ENCODE measurements at regions not wholly inside any gene's neighbourhood (a gene's known extent, or its start where the extent isn't known, plus 50 kb on each side); places are given as distances from the start of the nearest gene placed in this dataset.

DNA sequence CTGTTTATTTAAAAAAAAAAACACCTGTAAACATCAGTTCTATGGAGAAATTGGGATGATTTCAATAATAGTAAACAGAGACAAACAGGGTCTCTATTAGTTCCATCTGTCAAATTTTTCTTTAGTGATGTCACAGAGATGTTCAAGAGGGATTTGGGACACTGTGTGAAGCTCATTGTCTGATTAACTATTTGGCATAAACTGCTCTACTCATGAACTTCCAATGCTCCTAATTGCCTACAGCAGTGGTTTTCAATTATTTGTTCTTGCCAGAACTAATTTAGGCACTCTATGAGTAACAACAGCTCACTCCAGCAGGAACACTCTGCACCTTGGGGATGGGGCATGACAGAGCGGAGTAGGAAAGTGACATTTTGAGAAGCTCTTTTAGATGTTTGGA lies 250.1 kb upstream of the PRKD1 start:
- H3K56ac ChIP-seq (ENCODE audit: insufficient read length, low read depth, low read length), result no peak overlapping the region
- no peak overlapping the region for H3K4ac ChIP-seq (ENCODE audit: low read depth, low read length)
- H3K4me1 ChIP-seq (ENCODE audit: insufficient read depth, low read length), result no peaks in the 10 kb centered on the region
- no peak overlapping the region for H2BK5ac ChIP-seq (ENCODE audit: insufficient read length, low read length)
- H3K23ac ChIP-seq (ENCODE audit: insufficient read length, low read depth, low read length), result no peak overlapping the region
- H3K27ac ChIP-seq (ENCODE audit: insufficient read length, low read depth, low read length), result no peak overlapping the region
- no peaks in the 10 kb centered on the region for H3K23me2 ChIP-seq (ENCODE audit: insufficient read length, low read depth, low read length, poor library complexity, severe bottlenecking)
- H3K9ac ChIP-seq (ENCODE audit: extremely low read depth, insufficient read length, low read length), result no peak overlapping the region
- no CpG with 5 or more reads among the region's 1 CpG for WGBS (ENCODE audit: extremely low coverage, insufficient read length, low lambda C conversion rate)
- no peaks in the 10 kb centered on the region for H4K20me1 ChIP-seq (ENCODE audit: control insufficient read depth, insufficient read depth, insufficient read length)
- H4K91ac ChIP-seq (ENCODE audit: insufficient read length, low read depth, low read length), result no peak overlapping the region
- Mint-ChIP-seq H3K27me3 (ENCODE audit: low read depth) (no peaks in the 10 kb centered on the region; the same call in 1 of the 2 replicates), H3K4me1 (peaks cover 4 to 5% of the 10 kb centered on the region in 2 experiments; a peak in 2 of 4 replicates), H3K4me3 (no peak overlapping the region), H3K9me3 (peaks cover 3% of the 10 kb centered on the region in 2 experiments; a peak in 3 of 5 replicates), H3K27ac (no peak overlapping the region), H3K36me3 (ENCODE audit: insufficient read depth in 1 of 3, low read depth in 3 of 3) (no peaks in the 10 kb centered on the region)
- no peak overlapping the region for H4K5ac ChIP-seq (ENCODE audit: insufficient read length, low read depth, low read length)
- no peaks in the 10 kb centered on the region for H3K79me1 ChIP-seq (ENCODE audit: insufficient read depth, low read depth, low read length, poor library complexity, severe bottlenecking)
- no peak overlapping the region for H2AFZ ChIP-seq (ENCODE audit: low read length)
- H3K14ac ChIP-seq (ENCODE audit: insufficient read depth, low read length), result no peak overlapping the region
- H2AK5ac ChIP-seq (ENCODE audit: insufficient read length, low read length), result no peak overlapping the region
- no peaks in the 10 kb centered on the region for H3K27me3 ChIP-seq (ENCODE audit: insufficient read depth, low read length)
- no peak overlapping the region for H3K18ac ChIP-seq (ENCODE audit: insufficient read length, low read depth, low read length)
- no peaks in the 10 kb centered on the region for H3K9me3 ChIP-seq (ENCODE audit: control insufficient read depth, low read depth, low read length)
- H3K79me2 ChIP-seq (ENCODE audit: insufficient read depth, low read length), result no peaks in the 10 kb centered on the region
- no peak overlapping the region for H2BK20ac ChIP-seq (ENCODE audit: low read depth, low read length, poor library complexity, severe bottlenecking)
- H4K8ac ChIP-seq (replicated peaks; ENCODE audit: insufficient read length, low read depth, low read length), result no peak overlapping the region
- H2BK120ac ChIP-seq (ENCODE audit: low read depth, low read length, poor library complexity, severe bottlenecking), result no peak overlapping the region
- H3K4me2 ChIP-seq (ENCODE audit: insufficient read depth, insufficient read length, low read length), result no peak overlapping the region
- no peak for TF ChIP-seq CTCF (conservative IDR thresholded peaks at IDR 0.05)
- no peak for DNase-seq
- H3T11ph ChIP-seq (ENCODE audit: low read length), result no peak overlapping the region
- no peak overlapping the region for H2BK12ac ChIP-seq (ENCODE audit: insufficient read length, low read depth, low read length)
- no peak overlapping the region for H2BK15ac ChIP-seq (ENCODE audit: low read depth, low read length)

All from H9 (cell line).